Lower leg skin (tissue), 4 donors: ENCODE measurements at regions not wholly inside any gene's neighbourhood (a gene's known extent, or its start where the extent isn't known, plus 50 kb on each side); places are given as distances from the start of the nearest gene placed in this dataset.

Experiments used
- DNase-seq, 2 donors: peaks; one replicate each; pipeline ENCODE4 v3.0.0-alpha.2; 2019; ENCODE audit warnings: low spot score in 2 of 2
- H3K4me3 ChIP-seq: fragments of 200-600 bp; sonication (generic); 2 replicates; pipeline ENCODE4 v1.5.1; 2017; ENCODE audit warnings: mild to moderate bottlenecking, low read depth; ENCODE audit not compliant: poor library complexity, severe bottlenecking
- POLR2A ChIP-seq, 2 donors: fragments of 450-650 bp; IDR thresholded peaks; one replicate each; pipeline ENCODE4 v1.6.1; 2016 to 2017; ENCODE audit warnings: antibody characterized with exemption in 2 of 2, mild to moderate bottlenecking in 1 of 2, moderate library complexity in 1 of 2
- WGBS, 2 donors: methylation state at CpG; one replicate each; pipeline ENCODE4 v1.1.5; 2018; 5-methylcytosine and 5-hydroxymethylcytosine counted together
- intact Hi-C: fragments of 100-400 bp; cut with DNase I; formaldehyde crosslinking; loops from one replicate; pipeline ENCODE4 v1.15.0; 2023; ENCODE audit warnings: low total_unique reads
- TF ChIP-seq, protein P1 (sequence below), 3 donors: fragments of 450-650 bp; IDR thresholded peaks; one replicate each; pipeline ENCODE4 v1.5.1; 2016; ENCODE audit warnings: antibody characterized with exemption in 3 of 3, mild to moderate bottlenecking in 3 of 3, moderate library complexity in 2 of 3

DNA sequence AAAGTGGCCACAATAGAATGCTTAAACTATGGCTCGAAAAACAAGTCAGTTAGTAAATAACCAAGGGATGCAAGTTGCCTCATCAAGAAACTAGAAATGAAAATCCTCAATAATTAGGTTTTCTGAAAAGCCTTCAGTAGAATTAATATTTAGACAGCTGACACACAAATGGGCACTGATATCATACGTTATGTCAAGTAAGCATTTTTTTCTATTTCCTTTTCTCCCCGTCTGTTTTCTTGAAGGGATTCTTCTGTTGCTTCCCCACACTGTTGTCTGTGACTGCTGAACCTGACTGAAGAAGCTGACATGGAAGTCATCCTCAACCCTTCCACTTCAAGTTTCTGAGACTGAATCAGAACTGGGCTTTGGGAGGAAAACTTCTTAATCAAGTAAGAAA lies 151.8 kb upstream of the CADM2 start:
- intact Hi-C loops = no loop called here
- TF ChIP-seq, protein P1, sequence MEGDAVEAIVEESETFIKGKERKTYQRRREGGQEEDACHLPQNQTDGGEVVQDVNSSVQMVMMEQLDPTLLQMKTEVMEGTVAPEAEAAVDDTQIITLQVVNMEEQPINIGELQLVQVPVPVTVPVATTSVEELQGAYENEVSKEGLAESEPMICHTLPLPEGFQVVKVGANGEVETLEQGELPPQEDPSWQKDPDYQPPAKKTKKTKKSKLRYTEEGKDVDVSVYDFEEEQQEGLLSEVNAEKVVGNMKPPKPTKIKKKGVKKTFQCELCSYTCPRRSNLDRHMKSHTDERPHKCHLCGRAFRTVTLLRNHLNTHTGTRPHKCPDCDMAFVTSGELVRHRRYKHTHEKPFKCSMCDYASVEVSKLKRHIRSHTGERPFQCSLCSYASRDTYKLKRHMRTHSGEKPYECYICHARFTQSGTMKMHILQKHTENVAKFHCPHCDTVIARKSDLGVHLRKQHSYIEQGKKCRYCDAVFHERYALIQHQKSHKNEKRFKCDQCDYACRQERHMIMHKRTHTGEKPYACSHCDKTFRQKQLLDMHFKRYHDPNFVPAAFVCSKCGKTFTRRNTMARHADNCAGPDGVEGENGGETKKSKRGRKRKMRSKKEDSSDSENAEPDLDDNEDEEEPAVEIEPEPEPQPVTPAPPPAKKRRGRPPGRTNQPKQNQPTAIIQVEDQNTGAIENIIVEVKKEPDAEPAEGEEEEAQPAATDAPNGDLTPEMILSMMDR (IDR thresholded peaks at IDR 0.05) = no peak
- TF ChIP-seq POLR2A (IDR thresholded peaks at IDR 0.05) = no peak
- 60 to 68% methylated on average over 3 of the region's 3 CpGs for WGBS, 2 donors

DNA sequence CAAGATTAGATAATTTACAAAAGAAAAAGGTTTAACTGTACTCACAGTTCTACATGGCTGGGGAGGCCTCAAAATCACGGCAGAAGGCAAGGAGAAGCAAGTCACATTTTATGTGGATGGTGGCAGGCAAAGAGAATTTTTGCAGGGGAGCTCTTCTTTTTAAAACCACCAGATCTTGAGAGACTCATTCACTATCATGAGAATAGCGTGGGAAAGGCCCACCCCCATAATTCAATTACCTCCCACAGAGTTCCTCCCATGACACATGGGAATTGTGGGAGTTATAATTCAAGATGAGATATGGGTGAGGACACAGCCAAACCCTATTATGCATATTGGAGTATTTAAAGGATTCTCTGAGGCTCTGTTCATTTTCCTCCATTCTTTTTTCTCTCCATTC lies 138.7 kb upstream of the CADM2 start:
- intact Hi-C loops = no loop called here
- DNase-seq = no peak
- no peak overlapping the region for H3K4me3 ChIP-seq
- TF ChIP-seq POLR2A (IDR thresholded peaks at IDR 0.05) = no peak
- TF ChIP-seq, protein P1 (IDR thresholded peaks at IDR 0.05) = no peak
- WGBS, 2 donors = 65 to 79% methylated on average over 2 of the region's 2 CpGs

More for the DNA sequence above, 151.8 kb upstream of the CADM2 start:
- no peak for DNase-seq
- H3K4me3 ChIP-seq = no peak overlapping the region

DNA sequence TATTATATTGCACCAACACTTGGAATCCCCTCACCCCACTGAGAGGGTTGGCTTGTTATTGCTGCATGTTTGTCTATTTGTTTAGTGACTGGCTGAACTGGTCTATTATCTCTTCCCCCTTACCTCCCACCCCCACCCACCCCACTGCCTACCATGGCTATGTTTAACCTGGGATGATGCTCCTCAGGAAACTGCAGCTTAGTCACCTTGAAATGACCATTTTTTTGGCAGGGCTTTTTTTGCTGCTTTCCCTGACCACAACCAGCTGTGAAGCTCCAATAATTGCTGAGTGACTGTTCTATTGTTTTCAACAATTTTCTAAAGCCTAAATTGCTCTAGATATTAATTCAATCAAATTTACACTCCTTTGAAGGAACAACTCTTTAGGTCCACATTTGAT lies 137.9 kb upstream of the CADM2 start:
- TF ChIP-seq POLR2A (IDR thresholded peaks at IDR 0.05) = no peak
- TF ChIP-seq, protein P1 (IDR thresholded peaks at IDR 0.05) = no peak
- H3K4me3 ChIP-seq = no peak overlapping the region
- intact Hi-C loops = no loop called here
- DNase-seq = no peak

DNA sequence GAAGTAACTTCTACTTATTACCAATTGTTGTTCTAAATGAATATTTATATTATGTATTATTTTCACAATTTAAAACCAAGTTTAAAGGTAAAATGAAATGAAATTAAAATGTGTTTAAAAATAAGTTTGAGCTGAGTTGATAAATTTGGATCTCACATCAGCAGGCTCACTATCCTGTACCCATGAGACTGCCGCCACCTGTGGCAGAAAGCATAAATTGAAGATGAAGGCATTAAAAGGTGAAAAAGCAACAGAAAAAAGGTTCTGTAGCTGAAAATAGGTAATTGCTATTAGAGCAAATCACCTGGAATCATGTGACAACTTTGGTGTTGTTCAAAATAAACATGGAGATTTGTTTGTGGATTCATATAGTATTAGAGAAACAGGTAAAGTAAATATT lies 133.0 kb upstream of the CADM2 start:
- DNase-seq = no peak
- TF ChIP-seq, protein P1 (IDR thresholded peaks at IDR 0.05) = no peak
- TF ChIP-seq POLR2A (IDR thresholded peaks at IDR 0.05) = no peak
- H3K4me3 ChIP-seq = no peak overlapping the region
- WGBS, 2 donors = 91 to 94% methylated on average over 1 of the region's 1 CpG
- intact Hi-C loops = no loop called here

DNA sequence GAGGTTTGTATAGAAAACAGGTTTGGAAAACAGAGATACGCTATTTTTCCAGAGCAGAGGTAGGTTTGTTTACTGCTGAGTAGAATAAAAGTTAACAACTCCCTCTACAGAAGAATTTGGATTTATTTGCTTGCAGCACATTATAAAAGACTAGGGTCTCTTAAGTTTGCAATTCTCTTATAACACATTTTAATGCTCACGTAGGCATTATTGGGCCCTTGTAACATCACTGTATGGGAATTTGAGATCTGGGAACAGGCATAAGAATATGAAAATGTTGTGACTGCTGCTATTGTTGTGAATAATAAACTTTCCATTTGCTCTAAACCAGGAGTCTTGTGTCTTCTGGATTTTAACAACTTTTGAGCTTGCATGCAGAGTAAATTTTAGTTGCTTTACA lies 128.3 kb upstream of the CADM2 start:
- DNase-seq = no peak
- WGBS, 2 donors = 92 to 98% methylated on average over 2 of the region's 2 CpGs
- no peak for TF ChIP-seq POLR2A (IDR thresholded peaks at IDR 0.05)
- TF ChIP-seq, protein P1 (IDR thresholded peaks at IDR 0.05) = no peak
- intact Hi-C loops = no loop called here
- H3K4me3 ChIP-seq = no peak overlapping the region

DNA sequence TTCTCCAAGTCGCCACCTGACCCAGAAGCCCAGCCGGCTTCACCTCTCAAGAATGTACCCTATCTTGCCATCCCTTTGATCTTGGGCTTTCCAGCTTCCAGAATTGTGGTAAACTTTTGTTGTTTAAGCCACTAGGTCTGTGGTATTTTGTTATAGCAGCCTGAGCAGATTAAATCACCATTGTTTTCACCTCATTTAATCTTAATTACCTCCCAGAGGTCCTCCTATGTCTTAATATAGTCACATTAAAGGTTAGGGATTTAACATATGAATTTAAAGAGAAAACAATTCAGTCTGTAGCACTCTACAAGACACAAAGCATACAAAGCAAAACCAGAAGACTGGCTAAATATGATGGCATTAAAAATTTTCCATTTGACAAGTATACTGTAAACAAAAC lies 123.4 kb upstream of the CADM2 start:
- no peak overlapping the region for H3K4me3 ChIP-seq
- WGBS, 2 donors = 78 to 92% methylated on average over 2 of the region's 2 CpGs
- DNase-seq = no peak
- no peak for TF ChIP-seq POLR2A (IDR thresholded peaks at IDR 0.05)
- TF ChIP-seq, protein P1 (IDR thresholded peaks at IDR 0.05) = no peak
- intact Hi-C loops = no loop called here
